ENCODE measurements at regions not wholly inside any gene's neighbourhood (a gene's known extent, or its start where the extent isn't known, plus 50 kb on each side); places are given as distances from the start of the nearest gene placed in this dataset.
A peak's percentile ranks its signal among the peaks of the same experiment; 100 is the strongest.

DNA sequence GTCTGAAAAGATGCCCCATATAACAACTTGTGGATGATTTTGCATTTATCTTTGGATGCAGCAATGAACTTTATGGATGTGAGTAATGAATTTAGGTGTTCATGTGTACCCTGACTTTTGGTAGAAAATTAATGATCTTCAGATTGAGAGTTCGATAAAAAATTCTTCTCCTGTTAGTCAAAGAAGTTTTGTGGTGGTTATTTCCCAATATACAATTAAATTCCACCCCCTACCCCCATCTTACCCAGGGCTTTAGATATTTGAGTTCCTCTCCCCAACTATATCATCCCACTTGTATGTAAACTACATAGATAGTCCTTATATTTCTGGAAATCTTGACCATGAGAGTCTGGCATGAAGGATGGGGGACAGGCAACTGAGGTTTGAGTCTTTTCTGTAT, 126.1 kb upstream of the ALDH1A3 start:
- Mint-ChIP-seq H3K4me3 (no peak overlapping the region), H3K27ac (no peak overlapping the region), H3K9me3 (no peaks in the 10 kb centered on the region), H3K36me3 (peaks cover 5% of the 10 kb centered on the region), H3K4me1 (ENCODE audit: unreplicated experiment) (peaks cover 5% of the 10 kb centered on the region), H3K27me3 (no peaks in the 10 kb centered on the region)
- no peak for DNase-seq (ENCODE audit: extremely low spot score, unreplicated experiment)
- TF ChIP-seq, protein P1, sequence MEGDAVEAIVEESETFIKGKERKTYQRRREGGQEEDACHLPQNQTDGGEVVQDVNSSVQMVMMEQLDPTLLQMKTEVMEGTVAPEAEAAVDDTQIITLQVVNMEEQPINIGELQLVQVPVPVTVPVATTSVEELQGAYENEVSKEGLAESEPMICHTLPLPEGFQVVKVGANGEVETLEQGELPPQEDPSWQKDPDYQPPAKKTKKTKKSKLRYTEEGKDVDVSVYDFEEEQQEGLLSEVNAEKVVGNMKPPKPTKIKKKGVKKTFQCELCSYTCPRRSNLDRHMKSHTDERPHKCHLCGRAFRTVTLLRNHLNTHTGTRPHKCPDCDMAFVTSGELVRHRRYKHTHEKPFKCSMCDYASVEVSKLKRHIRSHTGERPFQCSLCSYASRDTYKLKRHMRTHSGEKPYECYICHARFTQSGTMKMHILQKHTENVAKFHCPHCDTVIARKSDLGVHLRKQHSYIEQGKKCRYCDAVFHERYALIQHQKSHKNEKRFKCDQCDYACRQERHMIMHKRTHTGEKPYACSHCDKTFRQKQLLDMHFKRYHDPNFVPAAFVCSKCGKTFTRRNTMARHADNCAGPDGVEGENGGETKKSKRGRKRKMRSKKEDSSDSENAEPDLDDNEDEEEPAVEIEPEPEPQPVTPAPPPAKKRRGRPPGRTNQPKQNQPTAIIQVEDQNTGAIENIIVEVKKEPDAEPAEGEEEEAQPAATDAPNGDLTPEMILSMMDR (conservative IDR thresholded peaks at IDR 0.05) = no peak

DNA sequence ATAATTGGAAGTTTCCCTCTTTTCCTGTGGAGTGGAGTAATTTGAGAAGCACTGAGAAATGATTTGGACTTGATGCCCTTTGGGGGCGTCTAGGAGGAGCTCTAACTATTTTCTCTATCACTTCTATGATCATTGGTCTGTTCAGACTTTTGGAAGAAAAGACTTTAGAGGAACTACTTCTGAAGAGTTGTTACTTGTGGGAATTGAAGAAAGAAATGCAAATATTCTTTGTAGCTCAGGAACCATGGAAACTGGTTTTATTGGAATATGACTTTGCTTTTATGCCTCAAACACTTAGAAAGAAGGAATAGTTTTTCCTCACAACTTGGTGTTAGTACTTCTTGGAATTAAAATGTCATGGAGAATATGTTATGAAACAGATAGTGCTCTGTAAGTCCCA, 122.0 kb upstream of the ALDH1A3 start:
- Mint-ChIP-seq H3K27ac (no peak overlapping the region), H3K9me3 (no peaks in the 10 kb centered on the region), H3K4me1 (ENCODE audit: unreplicated experiment) (peaks cover 28% of the 10 kb centered on the region), H3K36me3 (peaks cover 5% of the 10 kb centered on the region), H3K27me3 (peaks cover 18% of the 10 kb centered on the region), H3K4me3 (no peak overlapping the region)
- DNase-seq (ENCODE audit: extremely low spot score, unreplicated experiment) = no peak
- TF ChIP-seq, protein P1 (conservative IDR thresholded peaks at IDR 0.05) = no peak

DNA sequence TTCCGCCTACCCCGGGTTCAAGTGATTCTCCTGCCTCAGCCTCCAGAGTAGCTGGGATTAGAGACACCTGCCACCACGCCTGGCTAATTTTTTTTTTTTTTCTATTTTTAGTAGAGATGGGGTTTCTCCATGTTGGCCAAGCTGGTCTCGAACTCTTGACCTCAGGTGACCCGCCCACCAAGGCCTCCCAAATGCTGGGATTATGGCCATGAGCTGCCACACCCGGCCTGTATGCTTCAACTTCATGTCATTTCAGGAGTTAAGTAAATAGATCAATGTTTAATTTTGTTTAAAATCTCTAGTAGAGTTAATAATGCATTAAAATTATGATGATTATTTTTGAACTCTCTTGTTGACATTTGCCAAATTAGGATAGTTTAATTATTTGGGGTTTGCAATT, 121.1 kb upstream of the ALDH1A3 start:
- Mint-ChIP-seq H3K9me3 (no peaks in the 10 kb centered on the region), H3K27ac (no peak overlapping the region), H3K4me1 (ENCODE audit: unreplicated experiment) (peaks cover 28% of the 10 kb centered on the region), H3K36me3 (peaks cover 5% of the 10 kb centered on the region), H3K4me3 (no peak overlapping the region), H3K27me3 (peaks cover 18% of the 10 kb centered on the region)
- TF ChIP-seq, protein P1 (conservative IDR thresholded peaks at IDR 0.05) = no peak
- DNase-seq (ENCODE audit: extremely low spot score, unreplicated experiment) = no peak

DNA sequence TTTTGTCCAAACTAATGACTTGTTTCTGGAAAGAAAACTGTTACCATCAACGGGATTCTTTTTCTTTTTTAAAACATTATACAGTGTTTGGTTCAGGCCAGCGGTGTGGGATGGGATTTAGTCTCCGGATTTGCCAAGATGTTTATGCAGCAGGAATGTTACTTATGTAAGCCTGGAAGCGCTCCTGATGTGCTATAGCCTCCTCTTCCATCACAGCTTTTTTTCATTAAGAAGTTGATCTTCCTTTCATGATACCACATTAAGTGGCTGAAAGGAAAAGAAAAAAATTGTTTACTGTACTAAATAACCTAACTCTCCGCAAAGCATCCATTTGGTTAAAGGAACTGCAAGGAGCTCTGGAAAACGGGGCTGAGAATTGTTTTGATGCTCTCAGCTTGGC, 120.5 kb upstream of the ALDH1A3 start:
- peaks cover 28% of the 10 kb centered on the region for H3K4me1 Mint-ChIP-seq (ENCODE audit: unreplicated experiment)
- TF ChIP-seq, protein P1 (conservative IDR thresholded peaks at IDR 0.05) = no peak
- H3K9me3 Mint-ChIP-seq = no peaks in the 10 kb centered on the region
- peaks cover 18% of the 10 kb centered on the region for H3K27me3 Mint-ChIP-seq
- peaks cover 5% of the 10 kb centered on the region for H3K36me3 Mint-ChIP-seq
- H3K4me3 Mint-ChIP-seq = peak overlapping the region; percentile 23
- DNase-seq (ENCODE audit: extremely low spot score, unreplicated experiment) = no peak
- H3K27ac Mint-ChIP-seq = peak overlapping the region; percentile 35

GRCh38 chr15:100759698-100760356, 119.8 kb upstream of the ALDH1A3 start:
- peak overlapping the region; percentile 35 for H3K27ac Mint-ChIP-seq
- H3K36me3 Mint-ChIP-seq = peaks cover 5% of the 10 kb centered on the region
- H3K27me3 Mint-ChIP-seq = peaks cover 19% of the 10 kb centered on the region
- no peak for DNase-seq (ENCODE audit: extremely low spot score, unreplicated experiment)
- H3K9me3 Mint-ChIP-seq = no peaks in the 10 kb centered on the region
- TF ChIP-seq, protein P1 (conservative IDR thresholded peaks at IDR 0.05) = no peak
- peak overlapping the region; percentile 38 for H3K4me3 Mint-ChIP-seq
- H3K4me1 Mint-ChIP-seq (ENCODE audit: unreplicated experiment) = peaks cover 31% of the 10 kb centered on the region
